ENCODE measurements at regions not wholly inside any gene's neighbourhood (a gene's known extent, or its start where the extent isn't known, plus 50 kb on each side); places are given as distances from the start of the nearest gene placed in this dataset.

GRCh38 chr3:76958274-76958673 is 81.6 kb upstream of the ROBO2 start:
- Histone ChIP-seq H3K4me1 (ENCODE audit: control insufficient read depth, insufficient read depth, low read length) (no peaks in the 10 kb centered on the region), H3K36me3 (ENCODE audit: control insufficient read depth, insufficient read depth, low read length) (no peaks in the 10 kb centered on the region), H3K27ac (ENCODE audit: low read length) (no peak overlapping the region), H3K9me3 (ENCODE audit: control insufficient read depth, insufficient read depth, low read length) (no peaks in the 10 kb centered on the region), H3K27me3 (ENCODE audit: control insufficient read depth, insufficient read depth, low read length) (no peaks in the 10 kb centered on the region), H3K4me3 (ENCODE audit: low read length) (no peak overlapping the region)
- DNase-seq (ENCODE audit: low read depth, low spot score): no peak

- Histone ChIP-seq H3K4me3 (ENCODE audit: low read length) (no peak overlapping the region), H3K9me3 (ENCODE audit: control insufficient read depth, insufficient read depth, low read length) (no peaks in the 10 kb centered on the region), H3K27me3 (ENCODE audit: control insufficient read depth, insufficient read depth, low read length) (no peaks in the 10 kb centered on the region), H3K4me1 (ENCODE audit: control insufficient read depth, insufficient read depth, low read length) (no peaks in the 10 kb centered on the region), H3K36me3 (ENCODE audit: control insufficient read depth, insufficient read depth, low read length) (no peaks in the 10 kb centered on the region), H3K27ac (ENCODE audit: low read length) (no peak overlapping the region)
- no peak for DNase-seq (ENCODE audit: low read depth, low spot score)
- WGBS (ENCODE audit: insufficient coverage, insufficient read length): no CpG with 5 or more reads among the region's 1 CpG
Observed at GRCh38 chr3:76958861-76959260, 81.0 kb upstream of the ROBO2 start.

- no peaks in the 10 kb centered on the region for H3K4me1 ChIP-seq (ENCODE audit: control insufficient read depth, insufficient read depth, low read length)
- H3K36me3 ChIP-seq (ENCODE audit: control insufficient read depth, insufficient read depth, low read length): no peaks in the 10 kb centered on the region
- H3K9me3 ChIP-seq (ENCODE audit: control insufficient read depth, insufficient read depth, low read length): no peaks in the 10 kb centered on the region
- H3K27ac ChIP-seq (ENCODE audit: low read length): no peak overlapping the region
- no CpG with 5 or more reads among the region's 4 CpGs for WGBS (ENCODE audit: insufficient coverage, insufficient read length)
- H3K4me3 ChIP-seq (ENCODE audit: low read length): no peak overlapping the region
- no peak for DNase-seq (ENCODE audit: low read depth, low spot score)
- no peaks in the 10 kb centered on the region for H3K27me3 ChIP-seq (ENCODE audit: control insufficient read depth, insufficient read depth, low read length)
Observed at GRCh38 chr3:76961284-76961683, 78.6 kb upstream of the ROBO2 start.

GRCh38 chr3:76965122-76965725 is 74.7 kb upstream of the ROBO2 start:
- no peak for DNase-seq (ENCODE audit: low read depth, low spot score)
- no CpG with 5 or more reads among the region's 4 CpGs for WGBS (ENCODE audit: insufficient coverage, insufficient read length)
- H3K27ac ChIP-seq (ENCODE audit: low read length): no peak overlapping the region
- H3K4me3 ChIP-seq (ENCODE audit: low read length): no peak overlapping the region
- no peaks in the 10 kb centered on the region for H3K9me3 ChIP-seq (ENCODE audit: control insufficient read depth, insufficient read depth, low read length)
- H3K27me3 ChIP-seq (ENCODE audit: control insufficient read depth, insufficient read depth, low read length): no peaks in the 10 kb centered on the region
- no peaks in the 10 kb centered on the region for H3K4me1 ChIP-seq (ENCODE audit: control insufficient read depth, insufficient read depth, low read length)
- no peaks in the 10 kb centered on the region for H3K36me3 ChIP-seq (ENCODE audit: control insufficient read depth, insufficient read depth, low read length)

- H3K27me3 ChIP-seq (ENCODE audit: control insufficient read depth, insufficient read depth, low read length): no peaks in the 10 kb centered on the region
- H3K4me1 ChIP-seq (ENCODE audit: control insufficient read depth, insufficient read depth, low read length): no peaks in the 10 kb centered on the region
- no peaks in the 10 kb centered on the region for H3K9me3 ChIP-seq (ENCODE audit: control insufficient read depth, insufficient read depth, low read length)
- no peak overlapping the region for H3K4me3 ChIP-seq (ENCODE audit: low read length)
- no peak overlapping the region for H3K27ac ChIP-seq (ENCODE audit: low read length)
- DNase-seq (ENCODE audit: low read depth, low spot score): no peak
- no peaks in the 10 kb centered on the region for H3K36me3 ChIP-seq (ENCODE audit: control insufficient read depth, insufficient read depth, low read length)
- no CpG with 5 or more reads among the region's 2 CpGs for WGBS (ENCODE audit: insufficient coverage, insufficient read length)
Observed at GRCh38 chr3:76969471-76969870, 70.4 kb upstream of the ROBO2 start.

GRCh38 chr3:76969996-76970615 is 69.8 kb upstream of the ROBO2 start:
- H3K27ac ChIP-seq (ENCODE audit: low read length): no peak overlapping the region
- no CpG with 5 or more reads among the region's 4 CpGs for WGBS (ENCODE audit: insufficient coverage, insufficient read length)
- no peak for DNase-seq (ENCODE audit: low read depth, low spot score)
- no peaks in the 10 kb centered on the region for H3K9me3 ChIP-seq (ENCODE audit: control insufficient read depth, insufficient read depth, low read length)
- H3K36me3 ChIP-seq (ENCODE audit: control insufficient read depth, insufficient read depth, low read length): no peaks in the 10 kb centered on the region
- H3K4me1 ChIP-seq (ENCODE audit: control insufficient read depth, insufficient read depth, low read length): no peaks in the 10 kb centered on the region
- no peak overlapping the region for H3K4me3 ChIP-seq (ENCODE audit: low read length)
- no peaks in the 10 kb centered on the region for H3K27me3 ChIP-seq (ENCODE audit: control insufficient read depth, insufficient read depth, low read length)

GRCh38 chr3:76972624-76973296 is 67.1 kb upstream of the ROBO2 start:
- Histone ChIP-seq H3K36me3 (ENCODE audit: control insufficient read depth, insufficient read depth, low read length) (no peaks in the 10 kb centered on the region), H3K4me1 (ENCODE audit: control insufficient read depth, insufficient read depth, low read length) (no peaks in the 10 kb centered on the region), H3K27me3 (ENCODE audit: control insufficient read depth, insufficient read depth, low read length) (no peaks in the 10 kb centered on the region), H3K4me3 (ENCODE audit: low read length) (no peak overlapping the region), H3K27ac (ENCODE audit: low read length) (no peak overlapping the region), H3K9me3 (ENCODE audit: control insufficient read depth, insufficient read depth, low read length) (no peaks in the 10 kb centered on the region)
- no peak for DNase-seq (ENCODE audit: low read depth, low spot score)
- no CpG with 5 or more reads among the region's 4 CpGs for WGBS (ENCODE audit: insufficient coverage, insufficient read length)

- DNase-seq (ENCODE audit: low read depth, low spot score): no peak
- Histone ChIP-seq H3K27ac (ENCODE audit: low read length) (no peak overlapping the region), H3K36me3 (ENCODE audit: control insufficient read depth, insufficient read depth, low read length) (no peaks in the 10 kb centered on the region), H3K27me3 (ENCODE audit: control insufficient read depth, insufficient read depth, low read length) (no peaks in the 10 kb centered on the region), H3K9me3 (ENCODE audit: control insufficient read depth, insufficient read depth, low read length) (no peaks in the 10 kb centered on the region), H3K4me1 (ENCODE audit: control insufficient read depth, insufficient read depth, low read length) (no peaks in the 10 kb centered on the region), H3K4me3 (ENCODE audit: low read length) (no peak overlapping the region)
Observed at GRCh38 chr3:76976996-76977395, 62.9 kb upstream of the ROBO2 start.

- H3K27me3 ChIP-seq (ENCODE audit: control insufficient read depth, insufficient read depth, low read length): no peaks in the 10 kb centered on the region
- H3K36me3 ChIP-seq (ENCODE audit: control insufficient read depth, insufficient read depth, low read length): no peaks in the 10 kb centered on the region
- no peaks in the 10 kb centered on the region for H3K9me3 ChIP-seq (ENCODE audit: control insufficient read depth, insufficient read depth, low read length)
- DNase-seq (ENCODE audit: low read depth, low spot score): no peak
- H3K4me1 ChIP-seq (ENCODE audit: control insufficient read depth, insufficient read depth, low read length): no peaks in the 10 kb centered on the region
- H3K4me3 ChIP-seq (ENCODE audit: low read length): no peak overlapping the region
- no peak overlapping the region for H3K27ac ChIP-seq (ENCODE audit: low read length)
Observed at GRCh38 chr3:76985645-76986044, 54.3 kb upstream of the ROBO2 start.

- DNase-seq (ENCODE audit: low read depth, low spot score): no peak
- Histone ChIP-seq H3K27me3 (ENCODE audit: control insufficient read depth, insufficient read depth, low read length) (no peaks in the 10 kb centered on the region), H3K4me1 (ENCODE audit: control insufficient read depth, insufficient read depth, low read length) (no peaks in the 10 kb centered on the region), H3K27ac (ENCODE audit: low read length) (no peak overlapping the region), H3K9me3 (ENCODE audit: control insufficient read depth, insufficient read depth, low read length) (no peaks in the 10 kb centered on the region), H3K36me3 (ENCODE audit: control insufficient read depth, insufficient read depth, low read length) (no peaks in the 10 kb centered on the region), H3K4me3 (ENCODE audit: low read length) (no peak overlapping the region)
- WGBS (ENCODE audit: insufficient coverage, insufficient read length): no CpG with 5 or more reads among the region's 11 CpGs
Observed at GRCh38 chr3:76986876-76987474, 52.9 kb upstream of the ROBO2 start.
